GM23338 (cell line): ENCODE measurements at regions not wholly inside any gene's neighbourhood (a gene's known extent, or its start where the extent isn't known, plus 50 kb on each side); places are given as distances from the start of the nearest gene placed in this dataset.

ENCODE experiments used
- ATAC-seq: fragments of 200-7000 bp; cut with Tn5 transposase; 3 replicates; pipeline ENCODE4 v1.9.1; 2020
- DNase-seq: peaks from one replicate; pipeline ENCODE4 v3.0.0-alpha.2; 2015; ENCODE audit warnings: low spot score
- H2AFZ ChIP-seq: fragments of 200-600 bp; sonication (generic); 2 replicates; pipeline ENCODE4 v1.8.0; 2016; ENCODE audit warnings: antibody characterized with exemption, mild to moderate bottlenecking, moderate library complexity
- H3F3A ChIP-seq: fragments of 200-600 bp; sonication (generic); replicated peaks from 2 replicates; pipeline ENCODE4 v1.8.0; 2017; ENCODE audit warnings: antibody characterized with exemption, mixed run types, low read depth
- H3K27ac ChIP-seq: fragments of 200-600 bp; sonication (generic); 2 replicates; pipeline ENCODE4 v1.6.1; 2016; ENCODE audit warnings: low read depth
- H3K27me3 ChIP-seq: fragments of 200-600 bp; sonication (generic); 2 replicates; pipeline ENCODE4 v1.8.0; 2016; ENCODE audit warnings: mild to moderate bottlenecking, mixed run types, moderate library complexity; ENCODE audit not compliant: insufficient read depth
- H3K36me3 ChIP-seq: fragments of 200-600 bp; sonication (generic); 2 replicates; pipeline ENCODE4 v1.8.0; 2016; ENCODE audit warnings: mild to moderate bottlenecking; ENCODE audit not compliant: insufficient read depth
- H3K4me1 ChIP-seq: fragments of 200-600 bp; sonication (generic); 2 replicates; pipeline ENCODE4 v1.8.0; 2016; ENCODE audit warnings: mild to moderate bottlenecking, moderate library complexity; ENCODE audit not compliant: insufficient read depth
- H3K4me2 ChIP-seq: fragments of 200-600 bp; sonication (generic); 2 replicates; pipeline ENCODE4 v1.7.1; 2017; ENCODE audit warnings: mixed run types
- H3K4me3 ChIP-seq: fragments of 200-600 bp; sonication (generic); 2 replicates; pipeline ENCODE4 v1.6.1; 2016; ENCODE audit warnings: mixed run types
- H3K79me2 ChIP-seq: fragments of 200-600 bp; sonication (generic); replicated peaks from 2 replicates; pipeline ENCODE4 v1.8.0; 2017; ENCODE audit warnings: mild to moderate bottlenecking; ENCODE audit not compliant: insufficient read depth
- H3K9me2 ChIP-seq: fragments of 200-600 bp; sonication (generic); 2 replicates; pipeline ENCODE4 v1.8.0; 2017; ENCODE audit not compliant: insufficient read depth
- H4K20me1 ChIP-seq: fragments of 200-600 bp; sonication (generic); replicated peaks from 2 replicates; pipeline ENCODE4 v1.8.0; 2017; ENCODE audit warnings: mild to moderate bottlenecking; ENCODE audit not compliant: insufficient read depth
- H3K27ac Mint-ChIP-seq: 2 replicates; pipeline ENCODE4 v1.8.0; 2020; ENCODE audit warnings: inconsistent platforms, mild to moderate bottlenecking, moderate library complexity, mixed read lengths
- H3K27me3 Mint-ChIP-seq: 3 replicates; pipeline ENCODE4 v1.8.0; 2022; ENCODE audit warnings: low read depth, mild to moderate bottlenecking, moderate library complexity, mixed read lengths, inconsistent platforms; ENCODE audit not compliant: insufficient read depth, poor library complexity
- H3K36me3 Mint-ChIP-seq: 3 replicates; pipeline ENCODE4 v1.8.0; 2021; ENCODE audit warnings: low read depth, mild to moderate bottlenecking, inconsistent platforms, moderate library complexity, mixed read lengths
- H3K4me1 Mint-ChIP-seq: 3 replicates; pipeline ENCODE4 v1.8.0; 2020; ENCODE audit warnings: mild to moderate bottlenecking, inconsistent platforms, mixed read lengths
- H3K4me3 Mint-ChIP-seq: 3 replicates; pipeline ENCODE4 v1.8.0; 2021; ENCODE audit warnings: moderate library complexity, mild to moderate bottlenecking, inconsistent platforms, mixed read lengths
- H3K9me3 Mint-ChIP-seq: 3 replicates; pipeline ENCODE4 v1.8.0; 2020; ENCODE audit warnings: moderate library complexity, mild to moderate bottlenecking, inconsistent platforms, mixed read lengths
- CREB1 ChIP-seq: fragments of 250-450 bp; sonication (Bioruptor Pico); IDR thresholded peaks from 2 replicates; pipeline ENCODE4 v1.5.0; 2020; ENCODE audit warnings: low read depth, mild to moderate bottlenecking, moderate library complexity
- CTCF ChIP-seq, 2 experiments: fragments of 200-600 bp in 1 of 2; sonication (generic) in 1 of 2; conservative IDR thresholded peaks; 2 replicates each; pipeline versions ENCODE4 v1.5.1 to v1.6.1; 2016 to 2017; ENCODE audit warnings: antibody characterized with exemption in 2 of 2, low read depth in 2 of 2, mild to moderate bottlenecking in 2 of 2, moderate library complexity in 1 of 2
- EZH2phosphoT487 ChIP-seq: fragments of 200-600 bp; sonication (generic); IDR thresholded peaks from one replicate; pipeline ENCODE4 v1.8.1; 2018; ENCODE audit warnings: antibody characterized with exemption; ENCODE audit not compliant: unreplicated experiment
- JUNB ChIP-seq: IDR thresholded peaks from one replicate; pipeline ENCODE4 v1.6.1; 2016; ENCODE audit warnings: antibody characterized with exemption; ENCODE audit not compliant: unreplicated experiment
- NANOG ChIP-seq: IDR thresholded peaks from 2 replicates; pipeline ENCODE4 v1.6.1; 2016; ENCODE audit warnings: antibody characterized with exemption, borderline replicate concordance
- POLR2AphosphoS5 ChIP-seq: IDR thresholded peaks from 2 replicates; pipeline ENCODE4 v1.6.1; 2016; ENCODE audit warnings: antibody characterized with exemption, low read depth
- REST ChIP-seq: IDR thresholded peaks from one replicate; pipeline ENCODE4 v1.6.1; 2018; ENCODE audit warnings: antibody characterized with exemption; ENCODE audit not compliant: unreplicated experiment
- STAT1 ChIP-seq: IDR thresholded peaks from one replicate; pipeline ENCODE4 v1.6.1; 2016; ENCODE audit warnings: antibody characterized with exemption; ENCODE audit not compliant: unreplicated experiment
- ZNF114 ChIP-seq: fragments of 250-450 bp; sonication (Bioruptor Pico); IDR thresholded peaks from 2 replicates; pipeline ENCODE4 v1.5.0; 2020; ENCODE audit warnings: mild to moderate bottlenecking, moderate library complexity
- ZNF331 ChIP-seq: fragments of 250-450 bp; sonication (Bioruptor Pico); IDR thresholded peaks from 2 replicates; pipeline ENCODE4 v1.5.0; 2020; ENCODE audit warnings: low read depth, mild to moderate bottlenecking, moderate library complexity
- TF ChIP-seq, protein P1 (sequence below): IDR thresholded peaks from 2 replicates; pipeline ENCODE4 v1.6.1; 2016; ENCODE audit warnings: antibody characterized with exemption
- TF ChIP-seq, protein P2 (sequence below): fragments of 250-450 bp; sonication (Bioruptor Pico); IDR thresholded peaks from 2 replicates; pipeline ENCODE4 v1.5.0; 2020; ENCODE audit warnings: mild to moderate bottlenecking, moderate library complexity

DNA sequence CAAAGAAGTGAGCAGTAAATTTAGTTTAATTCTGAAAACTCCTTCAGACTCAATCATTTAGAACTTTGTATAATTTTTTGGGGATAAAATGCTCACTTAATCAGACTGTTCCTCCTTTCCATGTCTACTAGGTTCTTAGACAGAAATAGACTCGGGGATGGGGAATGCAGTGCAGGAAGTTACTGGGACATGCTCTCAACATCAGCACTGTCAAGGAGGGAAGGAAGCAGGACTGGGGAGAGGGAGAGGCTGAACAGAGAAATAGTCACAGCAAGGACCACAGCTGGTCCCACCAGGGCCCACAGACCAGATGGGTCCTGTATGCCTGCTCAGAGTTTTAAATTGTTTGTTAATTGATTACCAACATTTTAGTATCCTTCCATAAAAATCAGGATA, 310.1 kb upstream of the MSX2 start:
- Histone ChIP-seq H2AFZ (no peak overlapping the region), H3K4me3 (no peak overlapping the region), H3K36me3 (no peaks in the 10 kb centered on the region), H3K27me3 (peaks cover 3% of the 10 kb centered on the region; the same call in 1 of the 2 replicates), H3K9me2 (peaks cover 3% of the 10 kb centered on the region; the same call in 1 of the 2 replicates), H3K27ac (no peak overlapping the region), H3K4me1 (no peaks in the 10 kb centered on the region; the same call in 1 of the 2 replicates), H3K79me2 (no peaks in the 10 kb centered on the region), H3K4me2 (no peak overlapping the region), H4K20me1 (no peaks in the 10 kb centered on the region), H3F3A (no peaks in the 10 kb centered on the region)
- Mint-ChIP-seq H3K4me1 (no peaks in the 10 kb centered on the region; the same call in 2 of the 3 replicates), H3K36me3 (no peaks in the 10 kb centered on the region), H3K4me3 (no peak overlapping the region), H3K27ac (no peak overlapping the region), H3K9me3 (no peaks in the 10 kb centered on the region), H3K27me3 (peaks cover 9% of the 10 kb centered on the region)
- ATAC-seq, result no peak
- TF ChIP-seq STAT1 (no peak), EZH2phosphoT487 (no peak), JUNB (no peak), ZNF114 (CRISPR knock-in tag) (no peak), NANOG (no peak), CREB1 (CRISPR knock-in tag) (no peak), POLR2AphosphoS5 (no peak), ZNF331 (no peak), REST (no peak), CTCF (conservative IDR thresholded peaks at IDR 0.05; ENCODE audit: low read depth in 2 of 2) (no peak)
- TF ChIP-seq, protein P1, sequence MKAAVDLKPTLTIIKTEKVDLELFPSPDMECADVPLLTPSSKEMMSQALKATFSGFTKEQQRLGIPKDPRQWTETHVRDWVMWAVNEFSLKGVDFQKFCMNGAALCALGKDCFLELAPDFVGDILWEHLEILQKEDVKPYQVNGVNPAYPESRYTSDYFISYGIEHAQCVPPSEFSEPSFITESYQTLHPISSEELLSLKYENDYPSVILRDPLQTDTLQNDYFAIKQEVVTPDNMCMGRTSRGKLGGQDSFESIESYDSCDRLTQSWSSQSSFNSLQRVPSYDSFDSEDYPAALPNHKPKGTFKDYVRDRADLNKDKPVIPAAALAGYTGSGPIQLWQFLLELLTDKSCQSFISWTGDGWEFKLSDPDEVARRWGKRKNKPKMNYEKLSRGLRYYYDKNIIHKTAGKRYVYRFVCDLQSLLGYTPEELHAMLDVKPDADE, result no peak
- TF ChIP-seq, protein P2, sequence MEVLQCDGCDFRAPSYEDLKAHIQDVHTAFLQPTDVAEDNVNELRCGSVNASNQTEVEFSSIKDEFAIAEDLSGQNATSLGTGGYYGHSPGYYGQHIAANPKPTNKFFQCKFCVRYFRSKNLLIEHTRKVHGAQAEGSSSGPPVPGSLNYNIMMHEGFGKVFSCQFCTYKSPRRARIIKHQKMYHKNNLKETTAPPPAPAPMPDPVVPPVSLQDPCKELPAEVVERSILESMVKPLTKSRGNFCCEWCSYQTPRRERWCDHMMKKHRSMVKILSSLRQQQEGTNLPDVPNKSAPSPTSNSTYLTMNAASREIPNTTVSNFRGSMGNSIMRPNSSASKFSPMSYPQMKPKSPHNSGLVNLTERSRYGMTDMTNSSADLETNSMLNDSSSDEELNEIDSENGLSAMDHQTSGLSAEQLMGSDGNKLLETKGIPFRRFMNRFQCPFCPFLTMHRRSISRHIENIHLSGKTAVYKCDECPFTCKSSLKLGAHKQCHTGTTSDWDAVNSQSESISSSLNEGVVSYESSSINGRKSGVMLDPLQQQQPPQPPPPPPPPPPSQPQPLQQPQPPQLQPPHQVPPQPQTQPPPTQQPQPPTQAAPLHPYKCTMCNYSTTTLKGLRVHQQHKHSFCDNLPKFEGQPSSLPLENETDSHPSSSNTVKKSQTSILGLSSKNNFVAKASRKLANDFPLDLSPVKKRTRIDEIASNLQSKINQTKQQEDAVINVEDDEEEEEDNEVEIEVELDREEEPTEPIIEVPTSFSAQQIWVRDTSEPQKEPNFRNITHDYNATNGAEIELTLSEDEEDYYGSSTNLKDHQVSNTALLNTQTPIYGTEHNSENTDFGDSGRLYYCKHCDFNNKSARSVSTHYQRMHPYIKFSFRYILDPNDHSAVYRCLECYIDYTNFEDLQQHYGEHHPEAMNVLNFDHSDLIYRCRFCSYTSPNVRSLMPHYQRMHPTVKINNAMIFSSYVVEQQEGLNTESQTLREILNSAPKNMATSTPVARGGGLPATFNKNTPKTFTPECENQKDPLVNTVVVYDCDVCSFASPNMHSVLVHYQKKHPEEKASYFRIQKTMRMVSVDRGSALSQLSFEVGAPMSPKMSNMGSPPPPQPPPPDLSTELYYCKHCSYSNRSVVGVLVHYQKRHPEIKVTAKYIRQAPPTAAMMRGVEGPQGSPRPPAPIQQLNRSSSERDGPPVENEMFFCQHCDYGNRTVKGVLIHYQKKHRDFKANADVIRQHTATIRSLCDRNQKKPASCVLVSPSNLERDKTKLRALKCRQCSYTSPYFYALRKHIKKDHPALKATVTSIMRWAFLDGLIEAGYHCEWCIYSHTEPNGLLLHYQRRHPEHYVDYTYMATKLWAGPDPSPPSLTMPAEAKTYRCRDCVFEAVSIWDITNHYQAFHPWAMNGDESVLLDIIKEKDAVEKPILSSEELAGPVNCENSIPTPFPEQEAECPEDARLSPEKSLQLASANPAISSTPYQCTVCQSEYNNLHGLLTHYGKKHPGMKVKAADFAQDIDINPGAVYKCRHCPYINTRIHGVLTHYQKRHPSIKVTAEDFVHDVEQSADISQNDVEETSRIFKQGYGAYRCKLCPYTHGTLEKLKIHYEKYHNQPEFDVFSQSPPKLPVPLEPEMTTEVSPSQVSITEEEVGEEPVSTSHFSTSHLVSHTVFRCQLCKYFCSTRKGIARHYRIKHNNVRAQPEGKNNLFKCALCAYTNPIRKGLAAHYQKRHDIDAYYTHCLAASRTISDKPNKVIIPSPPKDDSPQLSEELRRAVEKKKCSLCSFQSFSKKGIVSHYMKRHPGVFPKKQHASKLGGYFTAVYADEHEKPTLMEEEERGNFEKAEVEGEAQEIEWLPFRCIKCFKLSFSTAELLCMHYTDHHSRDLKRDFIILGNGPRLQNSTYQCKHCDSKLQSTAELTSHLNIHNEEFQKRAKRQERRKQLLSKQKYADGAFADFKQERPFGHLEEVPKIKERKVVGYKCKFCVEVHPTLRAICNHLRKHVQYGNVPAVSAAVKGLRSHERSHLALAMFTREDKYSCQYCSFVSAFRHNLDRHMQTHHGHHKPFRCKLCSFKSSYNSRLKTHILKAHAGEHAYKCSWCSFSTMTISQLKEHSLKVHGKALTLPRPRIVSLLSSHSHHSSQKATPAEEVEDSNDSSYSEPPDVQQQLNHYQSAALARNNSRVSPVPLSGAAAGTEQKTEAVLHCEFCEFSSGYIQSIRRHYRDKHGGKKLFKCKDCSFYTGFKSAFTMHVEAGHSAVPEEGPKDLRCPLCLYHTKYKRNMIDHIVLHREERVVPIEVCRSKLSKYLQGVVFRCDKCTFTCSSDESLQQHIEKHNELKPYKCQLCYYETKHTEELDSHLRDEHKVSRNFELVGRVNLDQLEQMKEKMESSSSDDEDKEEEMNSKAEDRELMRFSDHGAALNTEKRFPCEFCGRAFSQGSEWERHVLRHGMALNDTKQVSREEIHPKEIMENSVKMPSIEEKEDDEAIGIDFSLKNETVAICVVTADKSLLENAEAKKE (CRISPR knock-in tag), result no peak
- no peak for DNase-seq
